PFSK-1 (cell line): ENCODE measurements at regions not wholly inside any gene's neighbourhood (a gene's known extent, or its start where the extent isn't known, plus 50 kb on each side); places are given as distances from the start of the nearest gene placed in this dataset.

Experiments
- POLR2AphosphoS5 ChIP-seq: IDR thresholded peaks from 2 replicates; pipeline ENCODE4 v1.6.1; 2012; ENCODE audit warnings: low read depth, mild to moderate bottlenecking, control low read depth, low read length, moderate library complexity
- REST ChIP-seq, 2 experiments: IDR thresholded peaks; 2 replicates each; pipeline versions ENCODE4 v1.6.1 to v1.8.0; 2011 to 2012; ENCODE audit warnings: low read depth in 2 of 2, low read length in 2 of 2, control low read depth in 1 of 2, inconsistent platforms in 1 of 2, mild to moderate bottlenecking in 1 of 2, moderate library complexity in 1 of 2; ENCODE audit not compliant: insufficient read depth in 1 of 2
- TAF1 ChIP-seq: IDR thresholded peaks from 2 replicates; pipeline ENCODE4 v1.6.1; 2012; ENCODE audit warnings: low read length, control low read depth, borderline replicate concordance; ENCODE audit not compliant: insufficient read depth

- TF ChIP-seq POLR2AphosphoS5 = no peak
- no peak for TF ChIP-seq REST (IDR thresholded peaks at IDR 0.05; ENCODE audit: insufficient read depth in 1 of 2, low read depth in 2 of 2, low read length in 2 of 2)
- TF ChIP-seq TAF1 = no peak
Observed at GRCh38 chr6:141326426-141326825, 806.3 kb upstream of the GJE1 start.
